ENCODE measurements at regions not wholly inside any gene's neighbourhood (a gene's known extent, or its start where the extent isn't known, plus 50 kb on each side); places are given as distances from the start of the nearest gene placed in this dataset.

- DNase-seq = no peak
Observed at GRCh38 chr4:25531272-25531671, 124.4 kb upstream of the SLC34A2 start.

- DNase-seq = no peak
Observed at GRCh38 chr4:25532591-25532990, 123.1 kb upstream of the SLC34A2 start.

- DNase-seq = no peak
Observed at GRCh38 chr4:25533256-25533655, 122.4 kb upstream of the SLC34A2 start.

- peak; percentile 85 for DNase-seq
Observed at GRCh38 chr4:25535278-25535677, 120.4 kb upstream of the SLC34A2 start.

- no peak for DNase-seq
Observed at GRCh38 chr4:25535701-25536473, 119.8 kb upstream of the SLC34A2 start.

- peak; percentile 24 for DNase-seq
Observed at GRCh38 chr4:25536564-25537320, 118.9 kb upstream of the SLC34A2 start.

GRCh38 chr4:25538430-25538829, 117.2 kb upstream of the SLC34A2 start:
- no peak for DNase-seq

- DNase-seq = no peak
Observed at GRCh38 chr4:25539241-25539640, 116.4 kb upstream of the SLC34A2 start.

GRCh38 chr4:25540734-25541133, 114.9 kb upstream of the SLC34A2 start:
- no peak for DNase-seq

- DNase-seq = no peak
Observed at GRCh38 chr4:25547343-25547742, 108.3 kb upstream of the SLC34A2 start.

GRCh38 chr4:25549413-25549812, 106.2 kb upstream of the SLC34A2 start:
- DNase-seq = no peak

- DNase-seq = no peak
Observed at GRCh38 chr4:25550376-25551030, 105.1 kb upstream of the SLC34A2 start.

- no peak for DNase-seq
Observed at GRCh38 chr4:25551605-25552004, 104.0 kb upstream of the SLC34A2 start.

GRCh38 chr4:25552580-25553271, 102.9 kb upstream of the SLC34A2 start:
- DNase-seq = no peak

GRCh38 chr4:25559508-25559907, 96.1 kb upstream of the SLC34A2 start:
- DNase-seq = no peak

GRCh38 chr4:25560605-25561004, 95.0 kb upstream of the SLC34A2 start:
- no peak for DNase-seq

GRCh38 chr4:25563071-25563564, 92.5 kb upstream of the SLC34A2 start:
- no peak for DNase-seq

- DNase-seq = no peak
Observed at GRCh38 chr4:25564836-25565235, 90.8 kb upstream of the SLC34A2 start.

GRCh38 chr4:25567253-25567652, 88.4 kb upstream of the SLC34A2 start:
- DNase-seq = no peak

GRCh38 chr4:25569716-25570115, 85.9 kb upstream of the SLC34A2 start:
- DNase-seq = no peak

GRCh38 chr4:25575611-25576010, 80.0 kb upstream of the SLC34A2 start:
- DNase-seq = no peak

- no peak for DNase-seq
Observed at GRCh38 chr4:25578432-25578831, 77.2 kb upstream of the SLC34A2 start.

Data from eye (tissue), 1 donor.